IMR-90 (cell line): ENCODE measurements at regions not wholly inside any gene's neighbourhood (a gene's known extent, or its start where the extent isn't known, plus 50 kb on each side); places are given as distances from the start of the nearest gene placed in this dataset.

ENCODE experiments used
- ATAC-seq: fragments of 200-7000 bp; cut with Tn5 transposase; 2 replicates; pipeline ENCODE4 v1.9.1; 2020; ENCODE audit warnings: low read depth, mild to moderate bottlenecking, moderate library complexity
- BruUV-seq: library from RNA; stranded (reverse); fragments of 400-500 nt; replicated peaks from 2 replicates; lab custom pipeline; 2021; lab: Mats Ljungman, UMichigan
- CTCF ChIA-PET: fragments of 300-600 bp; formaldehyde crosslinking; extraction: SDS; loops from one replicate; lab custom pipeline; 2021; ENCODE audit warnings: antibody characterized with exemption; lab: Yijun Ruan, JAX
- POLR2A ChIA-PET: fragments of 300-600 bp; sonication (Branson Sonifier 250); formaldehyde crosslinking; loops from one replicate; lab custom pipeline; 2022; ENCODE audit warnings: antibody characterized with exemption; ENCODE audit not compliant: unreplicated experiment; lab: Charles Lee
- DNase-seq: peaks from one replicate; pipeline ENCODE4 v3.0.0; 2013
- H2AFZ ChIP-seq: replicated peaks from 2 replicates; pipeline ENCODE3; 2013; ENCODE audit warnings: low read length, mild to moderate bottlenecking; ENCODE audit not compliant: poor library complexity
- H2AK5ac ChIP-seq: 2 replicates; pipeline ENCODE4 v1.6.1; 2013; ENCODE audit warnings: low read depth, low read length, inconsistent platforms
- H2AK9ac ChIP-seq: replicated peaks from 2 replicates; pipeline ENCODE3; 2013; ENCODE audit warnings: mild to moderate bottlenecking, low read depth, low read length, moderate library complexity; ENCODE audit not compliant: poor library complexity
- H2BK120ac ChIP-seq: 2 replicates; pipeline ENCODE4 v1.6.1; 2013; ENCODE audit warnings: low read depth, low read length, inconsistent platforms
- H2BK15ac ChIP-seq: 3 replicates; pipeline ENCODE4 v1.6.1; 2013; ENCODE audit warnings: low read depth, low read length, inconsistent platforms
- H2BK20ac ChIP-seq: 2 replicates; pipeline ENCODE4 v1.6.1; 2013; ENCODE audit warnings: low read depth, mild to moderate bottlenecking, inconsistent platforms, low read length, moderate library complexity
- H2BK5ac ChIP-seq: 2 replicates; pipeline ENCODE4 v1.6.1; 2013; ENCODE audit warnings: mild to moderate bottlenecking, low read depth, low read length, inconsistent platforms; ENCODE audit not compliant: poor library complexity, severe bottlenecking
- H3K14ac ChIP-seq: replicated peaks from 2 replicates; pipeline ENCODE4 v1.6.1; 2013; ENCODE audit warnings: low read depth, low read length, inconsistent platforms
- H3K18ac ChIP-seq: 2 replicates; pipeline ENCODE4 v1.6.1; 2013; ENCODE audit warnings: low read depth, low read length, control low read depth
- H3K23ac ChIP-seq: 2 replicates; pipeline ENCODE4 v1.6.1; 2013; ENCODE audit warnings: low read depth, low read length, inconsistent platforms
- H3K27ac ChIP-seq: 2 replicates; pipeline ENCODE4 v1.5.1; 2013; ENCODE audit warnings: mild to moderate bottlenecking, control low read depth, low read length; ENCODE audit not compliant: insufficient read depth
- H3K27me3 ChIP-seq: 2 replicates; pipeline ENCODE4 v1.6.1; 2013; ENCODE audit warnings: low read length; ENCODE audit not compliant: control insufficient read depth, insufficient read depth
- H3K36me3 ChIP-seq: 2 replicates; pipeline ENCODE4 v1.6.1; 2013; ENCODE audit warnings: low read length, mixed read lengths; ENCODE audit not compliant: control insufficient read depth, insufficient read depth
- H3K4ac ChIP-seq: 2 replicates; pipeline ENCODE4 v1.6.1; 2013; ENCODE audit warnings: low read depth, low read length, inconsistent platforms
- H3K4me1 ChIP-seq: 2 replicates; pipeline ENCODE4 v1.6.1; 2013; ENCODE audit warnings: low read length, mixed read lengths; ENCODE audit not compliant: control insufficient read depth, insufficient read depth
- H3K4me2 ChIP-seq: 2 replicates; pipeline ENCODE4 v1.6.1; 2013; ENCODE audit warnings: low read depth, mild to moderate bottlenecking, control low read depth, low read length, moderate library complexity
- H3K4me3 ChIP-seq: 2 replicates; pipeline ENCODE4 v1.5.1; 2013; ENCODE audit warnings: low read depth, mild to moderate bottlenecking, control low read depth, low read length, moderate library complexity; ENCODE audit not compliant: insufficient read depth
- H3K56ac ChIP-seq: 2 replicates; pipeline ENCODE4 v1.6.1; 2013; ENCODE audit warnings: low read length, inconsistent platforms; ENCODE audit not compliant: insufficient read depth; ENCODE audit errors: extremely low read depth
- H3K79me1 ChIP-seq, 2 experiments: 2 replicates each; pipeline ENCODE4 v1.6.1; 2013; ENCODE audit warnings: low read length in 2 of 2, inconsistent platforms in 1 of 2, low read depth in 1 of 2
- H3K9ac ChIP-seq: 2 replicates; pipeline ENCODE4 v1.6.1; 2013; ENCODE audit warnings: low read depth, low read length, control low read depth
- H3K9me1 ChIP-seq: 2 replicates; pipeline ENCODE4 v1.6.1; 2013; ENCODE audit warnings: low read length, inconsistent platforms; ENCODE audit not compliant: insufficient read depth
- H3K9me3 ChIP-seq: 2 replicates; pipeline ENCODE4 v1.6.1; 2013; ENCODE audit warnings: low read length; ENCODE audit not compliant: control insufficient read depth, insufficient read depth
- H4K20me1 ChIP-seq: 2 replicates; pipeline ENCODE4 v1.6.1; 2013; ENCODE audit warnings: low read length, inconsistent platforms; ENCODE audit not compliant: insufficient read depth
- H4K5ac ChIP-seq: 2 replicates; pipeline ENCODE4 v1.6.1; 2013; ENCODE audit warnings: mild to moderate bottlenecking, low read depth, low read length, control low read depth
- H4K8ac ChIP-seq, 2 experiments: 2 replicates each; pipeline ENCODE4 v1.6.1; 2013; ENCODE audit warnings: low read depth in 2 of 2, low read length in 2 of 2, control low read depth in 1 of 2, inconsistent platforms in 1 of 2
- H4K91ac ChIP-seq: 2 replicates; pipeline ENCODE4 v1.6.1; 2013; ENCODE audit warnings: low read depth, low read length, inconsistent platforms; ENCODE audit not compliant: insufficient read depth
- BHLHE40 ChIP-seq: fragments of 150-350 bp; IDR thresholded peaks from 2 replicates; pipeline ENCODE4 v1.6.1; 2016; ENCODE audit warnings: mild to moderate bottlenecking, low read depth, low read length
- CHD1 ChIP-seq: IDR thresholded peaks from 2 replicates; pipeline ENCODE4 v1.6.1; 2012; ENCODE audit warnings: low read depth, low read length, improper control_type of control experiment
- CTCF ChIP-seq: conservative IDR thresholded peaks from 2 replicates; pipeline ENCODE4 v1.5.1; 2012; ENCODE audit warnings: mild to moderate bottlenecking, low read depth, low read length, improper control_type of control experiment
- ELK1 ChIP-seq: fragments of 150-350 bp; IDR thresholded peaks from 2 replicates; pipeline ENCODE4 v1.6.1; 2016; ENCODE audit warnings: low read depth, mild to moderate bottlenecking, low read length, moderate library complexity, borderline replicate concordance
- MAFK ChIP-seq: IDR thresholded peaks from 2 replicates; pipeline ENCODE4 v1.6.1; 2012; ENCODE audit warnings: low read depth, low read length, improper control_type of control experiment
- MXI1 ChIP-seq: IDR thresholded peaks from 2 replicates; pipeline ENCODE4 v1.6.1; 2012; ENCODE audit warnings: low read depth, mild to moderate bottlenecking, low read length, moderate library complexity, borderline replicate concordance
- NFE2L2 ChIP-seq: fragments of 150-350 bp; IDR thresholded peaks from 2 replicates; pipeline ENCODE4 v1.6.1; 2016; ENCODE audit warnings: low read depth, mild to moderate bottlenecking, low read length
- POLR2A ChIP-seq: IDR thresholded peaks from 2 replicates; pipeline ENCODE4 v1.6.1; 2012; ENCODE audit warnings: mild to moderate bottlenecking, low read depth, low read length
- RAD21 ChIP-seq: IDR thresholded peaks from 2 replicates; pipeline ENCODE4 v1.6.1; 2012; ENCODE audit warnings: low read length, improper control_type of control experiment
- SMC3 ChIP-seq: fragments of 150-350 bp; IDR thresholded peaks from 2 replicates; pipeline ENCODE4 v1.6.1; 2016; ENCODE audit warnings: low read depth, mild to moderate bottlenecking, antibody characterized with exemption, low read length, moderate library complexity
- WGBS, 2 experiments: methylation state at CpG; one replicate each; pipeline versions ENCODE4 v1.1.5 to v1.1.7; 2013; ENCODE audit warnings: missing lambda C conversion rate in 2 of 2; ENCODE audit not compliant: insufficient read length in 1 of 2; ENCODE audit errors: extremely low coverage in 2 of 2; 5-methylcytosine and 5-hydroxymethylcytosine counted together
- dilution Hi-C: fragments of 300-500 bp; cut with HindIII; formaldehyde crosslinking; loops from one replicate; pipeline ENCODE4 v1.14.3; 2018; ENCODE audit warnings: low sequenced_read_pairs; ENCODE audit not compliant: unreplicated experiment
- in situ Hi-C: fragments of 300-500 bp; cut with MboI; formaldehyde crosslinking; loops from 3 replicates; pipeline ENCODE4 v1.14.3; 2019; ENCODE audit warnings: low sequenced_read_pairs, inconsistent platforms, mixed read lengths
- intact Hi-C: fragments of 100-400 bp; cut with micrococcal nuclease; formaldehyde crosslinking; loops from 2 replicates; pipeline ENCODE4 v1.10.0; 2022

- TF ChIP-seq CHD1 = no peak
- no peak for TF ChIP-seq NFE2L2
- no peak for TF ChIP-seq ELK1
- TF ChIP-seq MXI1 = no peak
- TF ChIP-seq SMC3 = no peak
- TF ChIP-seq MAFK = no peak
- no peak for TF ChIP-seq RAD21
- TF ChIP-seq BHLHE40 = no peak
- TF ChIP-seq CTCF = no peak
- TF ChIP-seq POLR2A = no peak
- intact Hi-C loops (no loop called here), dilution Hi-C loops (no loop called here), in situ Hi-C loops (no loop called here)
- Histone ChIP-seq H3K23ac (no peak overlapping the region), H3K27me3 (no peaks in the 10 kb centered on the region), H2BK5ac (no peak overlapping the region), H4K91ac (no peak overlapping the region), H2AFZ (no peak overlapping the region), H4K5ac (no peak overlapping the region), H3K9me3 (no peaks in the 10 kb centered on the region), H3K36me3 (no peaks in the 10 kb centered on the region), H3K4me3 (no peak overlapping the region), H3K18ac (no peak overlapping the region), H3K9me1 (no peaks in the 10 kb centered on the region), H3K9ac (no peak overlapping the region), H2BK20ac (no peak overlapping the region), H4K20me1 (no peaks in the 10 kb centered on the region), H3K4ac (no peak overlapping the region), H3K56ac (no peak overlapping the region), H2AK5ac (no peak overlapping the region), H3K4me1 (no peaks in the 10 kb centered on the region), H3K4me2 (no peak overlapping the region), H3K14ac (no peak overlapping the region), H4K8ac (no peak overlapping the region), H3K79me1 (no peaks in the 10 kb centered on the region), H2BK120ac (no peak overlapping the region), H2AK9ac (no peak overlapping the region), H2BK15ac (no peak overlapping the region), H3K27ac (no peak overlapping the region)
- DNase-seq = no peak
- ChIA-PET POLR2A (no interaction called here), CTCF (no interaction called here)
- ATAC-seq = no peak
- no CpG with 5 or more reads among the region's 2 CpGs for WGBS, 2 experiments
- BruUV-seq = no TSS peak
Observed at GRCh38 chr2:52859065-52859464, 908.5 kb upstream of the CHAC2 start.
